Liver (tissue), 7 donors: ENCODE measurements at regions not wholly inside any gene's neighbourhood (a gene's known extent, or its start where the extent isn't known, plus 50 kb on each side); places are given as distances from the start of the nearest gene placed in this dataset.

Experiments
- DNase-seq: peaks from one replicate; pipeline ENCODE4 v3.0.0-alpha.2; 2017; ENCODE audit warnings: low spot score
- H3K27ac ChIP-seq, 2 donors: one replicate each; pipeline ENCODE4 v1.7.0; 2013; ENCODE audit warnings: inconsistent platforms in 2 of 2, low read length in 2 of 2, control low read depth in 1 of 2, low read depth in 1 of 2, mild to moderate bottlenecking in 1 of 2
- H3K27me3 ChIP-seq, 4 donors: one replicate each; pipeline versions ENCODE4 v1.6.1 to v1.7.0; 2013; ENCODE audit warnings: low read length in 3 of 4, inconsistent platforms in 1 of 4, mild to moderate bottlenecking in 1 of 4, moderate library complexity in 1 of 4; ENCODE audit not compliant: control insufficient read depth in 4 of 4, insufficient read depth in 4 of 4
- H3K36me3 ChIP-seq, 4 donors: one replicate each; pipeline versions ENCODE4 v1.6.1 to v1.7.0; 2013; ENCODE audit warnings: low read length in 3 of 4, mild to moderate bottlenecking in 3 of 4, low read depth in 1 of 4, moderate library complexity in 1 of 4; ENCODE audit not compliant: control insufficient read depth in 4 of 4, insufficient read depth in 3 of 4
- H3K4me1 ChIP-seq, 4 donors: one replicate each; pipeline versions ENCODE4 v1.6.1 to v1.7.0; 2013; ENCODE audit warnings: low read length in 3 of 4, mild to moderate bottlenecking in 3 of 4, moderate library complexity in 1 of 4; ENCODE audit not compliant: control insufficient read depth in 4 of 4, insufficient read depth in 4 of 4
- H3K4me3 ChIP-seq, 3 donors: one replicate each; pipeline versions ENCODE4 v1.6.1 to v1.7.0; 2013; ENCODE audit warnings: low read length in 3 of 3, control low read depth in 1 of 3, low read depth in 1 of 3, mild to moderate bottlenecking in 1 of 3
- H3K9ac ChIP-seq, 2 donors: one replicate each; pipeline ENCODE4 v1.7.0; 2013; ENCODE audit warnings: low read length in 2 of 2, mild to moderate bottlenecking in 2 of 2, moderate library complexity in 2 of 2, control low read depth in 1 of 2, low read depth in 1 of 2
- H3K9me3 ChIP-seq, 4 donors: one replicate each; pipeline versions ENCODE4 v1.6.1 to v1.7.0; 2013; ENCODE audit warnings: low read length in 3 of 4; ENCODE audit not compliant: control insufficient read depth in 4 of 4
- EGR1 ChIP-seq, 2 donors: IDR thresholded peaks; 2 replicates each; pipeline ENCODE4 v1.6.1; 2016 to 2018; ENCODE audit warnings: antibody characterized with exemption in 2 of 2, low read depth in 2 of 2
- FOXA1 ChIP-seq: IDR thresholded peaks from 2 replicates; pipeline ENCODE4 v1.6.1; 2016; ENCODE audit warnings: antibody characterized with exemption
- FOXA2 ChIP-seq: IDR thresholded peaks from 2 replicates; pipeline ENCODE4 v1.6.1; 2016; ENCODE audit warnings: antibody characterized with exemption
- GABPA ChIP-seq, 2 donors: IDR thresholded peaks in 1 of 2; conservative IDR thresholded peaks in 1 of 2; 2 replicates each; pipeline ENCODE4 v1.6.1; 2016; ENCODE audit warnings: antibody characterized with exemption in 2 of 2, mild to moderate bottlenecking in 1 of 2, moderate library complexity in 1 of 2
- HNF4A ChIP-seq, 2 donors: conservative IDR thresholded peaks; 2 replicates each; pipeline ENCODE4 v1.6.1; 2016; ENCODE audit warnings: antibody characterized with exemption in 2 of 2, mild to moderate bottlenecking in 2 of 2
- RAD21 ChIP-seq, 2 donors: IDR thresholded peaks; 2 replicates each; pipeline ENCODE4 v1.6.1; 2016; ENCODE audit warnings: antibody characterized with exemption in 2 of 2, mild to moderate bottlenecking in 2 of 2
- RXRA ChIP-seq, 2 donors: IDR thresholded peaks; 2 replicates each; pipeline ENCODE4 v1.6.1; 2017 to 2018; ENCODE audit warnings: antibody characterized with exemption in 2 of 2, mild to moderate bottlenecking in 1 of 2
- SP1 ChIP-seq: IDR thresholded peaks from 2 replicates; pipeline ENCODE4 v1.6.1; 2018; ENCODE audit warnings: antibody characterized with exemption, mild to moderate bottlenecking
- WGBS: extraction: QIAGEN DNeasy Blood & Tissue Kit; methylation state at CpG from one replicate; pipeline ENCODE4 v1.1.7; 2013; 5-methylcytosine and 5-hydroxymethylcytosine counted together
- TF ChIP-seq, protein P1 (sequence below): IDR thresholded peaks from 2 replicates; pipeline ENCODE4 v1.6.1; 2016; ENCODE audit warnings: antibody characterized with exemption
- TF ChIP-seq, protein P2 (sequence below): IDR thresholded peaks from 2 replicates; pipeline ENCODE4 v1.6.1; 2016; ENCODE audit warnings: antibody characterized with exemption
- TF ChIP-seq, protein P3 (sequence below): IDR thresholded peaks from 2 replicates; pipeline ENCODE4 v1.6.1; 2016; ENCODE audit warnings: antibody characterized with exemption, mild to moderate bottlenecking
- TF ChIP-seq, protein P4 (sequence below): IDR thresholded peaks from 2 replicates; pipeline ENCODE4 v1.6.1; 2016; ENCODE audit warnings: antibody characterized with exemption
- donor health status: healthy.
- donor health status: healthy.
- donor health status: healthy.
- donor health status: healthy.

DNA sequence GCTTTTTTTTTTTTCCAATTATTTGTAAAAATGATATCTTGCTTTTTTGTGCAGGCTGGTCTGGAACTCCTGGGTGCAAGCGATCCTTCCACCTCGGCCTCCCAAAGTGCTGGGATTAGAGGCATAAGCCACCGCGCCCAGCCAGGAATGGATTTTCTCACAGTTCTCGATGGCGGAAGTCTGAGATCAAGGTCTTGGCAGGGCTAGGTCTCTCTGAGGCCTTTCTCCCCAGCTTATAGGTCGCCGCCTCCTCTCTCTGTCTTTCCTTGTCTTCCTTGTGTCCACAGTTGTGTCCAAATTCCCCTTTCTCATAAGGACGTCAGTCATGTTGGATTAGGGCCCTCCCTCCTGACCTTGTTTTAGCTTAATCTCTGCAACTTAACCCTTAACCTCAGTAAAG lies 200.5 kb downstream of the UQCRFS1 start (continued):
- TF ChIP-seq, protein P1, sequence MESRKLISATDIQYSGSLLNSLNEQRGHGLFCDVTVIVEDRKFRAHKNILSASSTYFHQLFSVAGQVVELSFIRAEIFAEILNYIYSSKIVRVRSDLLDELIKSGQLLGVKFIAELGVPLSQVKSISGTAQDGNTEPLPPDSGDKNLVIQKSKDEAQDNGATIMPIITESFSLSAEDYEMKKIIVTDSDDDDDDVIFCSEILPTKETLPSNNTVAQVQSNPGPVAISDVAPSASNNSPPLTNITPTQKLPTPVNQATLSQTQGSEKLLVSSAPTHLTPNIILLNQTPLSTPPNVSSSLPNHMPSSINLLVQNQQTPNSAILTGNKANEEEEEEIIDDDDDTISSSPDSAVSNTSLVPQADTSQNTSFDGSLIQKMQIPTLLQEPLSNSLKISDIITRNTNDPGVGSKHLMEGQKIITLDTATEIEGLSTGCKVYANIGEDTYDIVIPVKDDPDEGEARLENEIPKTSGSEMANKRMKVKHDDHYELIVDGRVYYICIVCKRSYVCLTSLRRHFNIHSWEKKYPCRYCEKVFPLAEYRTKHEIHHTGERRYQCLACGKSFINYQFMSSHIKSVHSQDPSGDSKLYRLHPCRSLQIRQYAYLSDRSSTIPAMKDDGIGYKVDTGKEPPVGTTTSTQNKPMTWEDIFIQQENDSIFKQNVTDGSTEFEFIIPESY, result no peak

DNA sequence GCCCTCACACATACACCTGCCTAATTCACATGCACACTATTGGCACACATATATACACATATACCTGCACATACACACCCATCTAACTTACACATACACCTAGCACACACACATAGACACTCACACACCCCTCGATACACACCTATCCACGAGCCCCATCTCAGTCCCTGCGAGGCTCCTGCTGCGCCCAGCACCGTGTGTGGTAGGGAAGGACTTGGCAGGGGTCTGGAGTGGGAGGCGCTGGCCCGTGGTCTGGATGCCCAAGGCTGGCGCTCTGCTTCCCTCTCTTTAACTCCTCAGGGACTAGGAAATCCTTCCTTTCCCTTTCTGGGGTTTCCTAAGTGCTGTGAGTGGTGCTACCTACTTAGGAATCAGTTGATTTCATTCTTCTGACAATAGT lies 202.7 kb downstream of the UQCRFS1 start:
- DNase-seq, result no peak
- H3K9ac ChIP-seq, result no peak overlapping the region
- no peaks in the 10 kb centered on the region for H3K27me3 ChIP-seq
- TF ChIP-seq HNF4A (conservative IDR thresholded peaks at IDR 0.05) (no peak), GABPA (IDR thresholded peaks at IDR 0.05 in 1 of 2, conservative IDR thresholded peaks at IDR 0.05 in 1 of 2) (no peak), FOXA1 (no peak), SP1 (no peak)
- TF ChIP-seq, protein P2, sequence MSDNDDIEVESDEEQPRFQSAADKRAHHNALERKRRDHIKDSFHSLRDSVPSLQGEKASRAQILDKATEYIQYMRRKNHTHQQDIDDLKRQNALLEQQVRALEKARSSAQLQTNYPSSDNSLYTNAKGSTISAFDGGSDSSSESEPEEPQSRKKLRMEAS, result no peak
- no peak overlapping the region for H3K4me3 ChIP-seq
- WGBS, result 85% methylated on average over 8 of the region's 8 CpGs
- H3K27ac ChIP-seq, result no peak overlapping the region
- H3K36me3 ChIP-seq, result no peaks in the 10 kb centered on the region
- no peaks in the 10 kb centered on the region for H3K9me3 ChIP-seq
- H3K4me1 ChIP-seq, result no peaks in the 10 kb centered on the region

DNA sequence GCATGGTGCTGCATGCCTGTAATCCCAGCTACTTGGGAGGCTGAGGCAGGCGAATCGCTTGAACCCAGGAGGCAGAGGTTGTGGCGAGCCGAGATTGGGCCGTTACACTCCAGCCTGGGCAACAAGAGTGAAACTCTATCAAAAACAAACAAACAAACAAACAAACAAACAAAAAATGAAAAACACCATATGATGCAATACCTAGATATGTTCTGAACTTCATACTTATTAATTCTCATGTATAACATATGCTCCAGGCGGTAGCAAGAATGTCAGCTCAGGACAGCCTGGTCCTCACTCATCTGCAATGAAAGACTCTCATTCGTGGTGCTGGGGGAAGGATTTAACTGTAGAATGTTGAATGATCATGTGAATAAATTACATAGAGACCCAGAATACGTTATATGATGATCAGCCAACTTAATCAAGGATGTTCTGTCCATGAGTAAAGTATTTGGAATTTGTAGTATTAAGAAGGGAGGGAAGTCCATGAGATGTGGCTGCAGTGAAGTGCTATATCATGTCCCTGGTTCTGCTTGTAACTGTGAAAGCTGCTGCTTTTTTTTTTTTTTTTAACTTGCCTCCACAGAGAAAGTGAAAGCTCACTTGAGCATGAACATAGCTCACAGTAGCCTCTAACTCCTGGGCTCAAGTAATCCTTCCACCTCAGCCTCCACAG lies 206.8 kb downstream of the UQCRFS1 start:
- Histone ChIP-seq H3K27me3 (no peaks in the 10 kb centered on the region), H3K4me1 (no peaks in the 10 kb centered on the region), H3K4me3 (no peak overlapping the region), H3K9me3 (no peaks in the 10 kb centered on the region), H3K9ac (no peak overlapping the region), H3K36me3 (no peaks in the 10 kb centered on the region), H3K27ac (no peak overlapping the region)
- TF ChIP-seq FOXA2 (no peak), RAD21 (IDR thresholded peaks at IDR 0.05) (no peak), RXRA (IDR thresholded peaks at IDR 0.05) (no peak), HNF4A (conservative IDR thresholded peaks at IDR 0.05) (no peak), SP1 (no peak)
- TF ChIP-seq, protein P3, sequence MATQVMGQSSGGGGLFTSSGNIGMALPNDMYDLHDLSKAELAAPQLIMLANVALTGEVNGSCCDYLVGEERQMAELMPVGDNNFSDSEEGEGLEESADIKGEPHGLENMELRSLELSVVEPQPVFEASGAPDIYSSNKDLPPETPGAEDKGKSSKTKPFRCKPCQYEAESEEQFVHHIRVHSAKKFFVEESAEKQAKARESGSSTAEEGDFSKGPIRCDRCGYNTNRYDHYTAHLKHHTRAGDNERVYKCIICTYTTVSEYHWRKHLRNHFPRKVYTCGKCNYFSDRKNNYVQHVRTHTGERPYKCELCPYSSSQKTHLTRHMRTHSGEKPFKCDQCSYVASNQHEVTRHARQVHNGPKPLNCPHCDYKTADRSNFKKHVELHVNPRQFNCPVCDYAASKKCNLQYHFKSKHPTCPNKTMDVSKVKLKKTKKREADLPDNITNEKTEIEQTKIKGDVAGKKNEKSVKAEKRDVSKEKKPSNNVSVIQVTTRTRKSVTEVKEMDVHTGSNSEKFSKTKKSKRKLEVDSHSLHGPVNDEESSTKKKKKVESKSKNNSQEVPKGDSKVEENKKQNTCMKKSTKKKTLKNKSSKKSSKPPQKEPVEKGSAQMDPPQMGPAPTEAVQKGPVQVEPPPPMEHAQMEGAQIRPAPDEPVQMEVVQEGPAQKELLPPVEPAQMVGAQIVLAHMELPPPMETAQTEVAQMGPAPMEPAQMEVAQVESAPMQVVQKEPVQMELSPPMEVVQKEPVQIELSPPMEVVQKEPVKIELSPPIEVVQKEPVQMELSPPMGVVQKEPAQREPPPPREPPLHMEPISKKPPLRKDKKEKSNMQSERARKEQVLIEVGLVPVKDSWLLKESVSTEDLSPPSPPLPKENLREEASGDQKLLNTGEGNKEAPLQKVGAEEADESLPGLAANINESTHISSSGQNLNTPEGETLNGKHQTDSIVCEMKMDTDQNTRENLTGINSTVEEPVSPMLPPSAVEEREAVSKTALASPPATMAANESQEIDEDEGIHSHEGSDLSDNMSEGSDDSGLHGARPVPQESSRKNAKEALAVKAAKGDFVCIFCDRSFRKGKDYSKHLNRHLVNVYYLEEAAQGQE, result no peak
- no peak for DNase-seq
- WGBS, result 87% methylated on average over 8 of the region's 8 CpGs

DNA sequence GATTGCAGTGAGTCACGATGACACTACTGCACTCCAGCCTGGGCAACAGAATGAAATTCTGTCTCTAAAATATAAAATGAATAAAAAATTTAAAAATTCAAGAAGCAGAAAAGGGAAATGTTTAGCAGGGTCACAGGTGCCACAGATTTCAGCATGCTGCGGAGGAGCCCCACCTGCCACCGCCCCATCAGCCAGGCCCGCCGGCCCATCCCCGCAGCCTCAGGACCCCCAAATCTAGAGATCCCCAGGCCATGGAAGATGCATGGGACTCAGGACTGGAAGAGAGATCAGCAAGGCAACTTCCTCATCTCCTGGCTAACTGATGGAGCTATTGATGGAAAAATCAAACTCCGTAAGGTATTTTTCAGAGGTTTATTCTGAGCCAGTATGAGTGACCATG lies 208.2 kb downstream of the UQCRFS1 start:
- no peak overlapping the region for H3K9ac ChIP-seq
- no peak overlapping the region for H3K27ac ChIP-seq
- TF ChIP-seq, protein P4, sequence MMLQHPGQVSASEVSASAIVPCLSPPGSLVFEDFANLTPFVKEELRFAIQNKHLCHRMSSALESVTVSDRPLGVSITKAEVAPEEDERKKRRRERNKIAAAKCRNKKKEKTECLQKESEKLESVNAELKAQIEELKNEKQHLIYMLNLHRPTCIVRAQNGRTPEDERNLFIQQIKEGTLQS, result no peak
- TF ChIP-seq EGR1 (IDR thresholded peaks at IDR 0.05; ENCODE audit: low read depth in 2 of 2) (no peak), RAD21 (IDR thresholded peaks at IDR 0.05) (no peak)
- no peaks in the 10 kb centered on the region for H3K9me3 ChIP-seq
- no peaks in the 10 kb centered on the region for H3K27me3 ChIP-seq
- no peaks in the 10 kb centered on the region for H3K4me1 ChIP-seq
- 92% methylated on average over 7 of the region's 7 CpGs for whole genome bisulfite sequencing
- no peak overlapping the region for H3K4me3 ChIP-seq
- H3K36me3 ChIP-seq, result no peaks in the 10 kb centered on the region
- DNase-seq, result no peak
